NCI-H1105 treated with DMSO at 0.1 percent for 48 hours (cell line): ENCODE measurements at regions not wholly inside any gene's neighbourhood (a gene's known extent, or its start where the extent isn't known, plus 50 kb on each side); places are given as distances from the start of the nearest gene placed in this dataset.
"Not testable (repeated sequence)": the region's sequence is repeated elsewhere in the genome, so short reads cannot be mapped to it uniquely, and the experiment has no call there.

Experiments used
- DNase-seq: peaks from one replicate; lab custom pipeline; 2025; lab: John Stamatoyannopoulos, UW

DNA sequence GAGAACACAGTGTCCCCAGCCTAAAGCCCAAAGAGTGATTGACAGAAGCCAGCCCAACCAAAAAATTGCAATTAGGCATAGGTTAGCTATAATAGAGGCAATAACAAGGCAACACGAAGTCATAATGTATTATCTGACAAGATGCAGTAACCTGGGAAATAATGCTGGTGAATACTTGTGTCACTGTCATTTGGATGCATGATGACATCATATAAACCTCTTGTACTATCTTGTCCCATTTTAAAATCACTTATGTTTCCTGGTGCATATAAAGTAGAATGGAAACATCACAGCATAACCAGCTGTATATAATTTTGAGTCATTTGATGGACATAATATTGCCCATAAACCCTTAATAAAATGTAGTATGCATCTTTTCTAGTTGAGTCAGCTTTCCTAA is 1138.3 kb upstream of the LRRTM3 start:
- DNase-seq, result no peak

DNA sequence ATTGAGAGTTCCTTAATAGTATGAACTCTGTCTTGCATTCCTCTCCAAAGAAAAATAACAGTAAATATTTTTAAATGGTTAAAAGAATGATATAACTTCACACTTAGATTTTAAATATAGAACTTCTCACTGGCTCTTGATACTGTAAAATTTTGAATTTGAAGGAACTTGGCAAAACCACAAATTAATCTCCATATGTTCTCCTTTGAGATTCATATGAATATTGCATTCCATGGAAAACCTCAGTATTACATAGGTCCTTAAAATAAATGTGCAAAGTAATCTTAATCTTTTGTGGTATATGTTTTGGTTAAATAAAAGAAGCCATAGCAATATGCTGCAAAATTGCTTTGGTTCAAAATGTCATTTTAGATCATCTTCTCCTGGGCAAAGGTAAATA is 1137.6 kb upstream of the LRRTM3 start:
- no peak for DNase-seq

DNA sequence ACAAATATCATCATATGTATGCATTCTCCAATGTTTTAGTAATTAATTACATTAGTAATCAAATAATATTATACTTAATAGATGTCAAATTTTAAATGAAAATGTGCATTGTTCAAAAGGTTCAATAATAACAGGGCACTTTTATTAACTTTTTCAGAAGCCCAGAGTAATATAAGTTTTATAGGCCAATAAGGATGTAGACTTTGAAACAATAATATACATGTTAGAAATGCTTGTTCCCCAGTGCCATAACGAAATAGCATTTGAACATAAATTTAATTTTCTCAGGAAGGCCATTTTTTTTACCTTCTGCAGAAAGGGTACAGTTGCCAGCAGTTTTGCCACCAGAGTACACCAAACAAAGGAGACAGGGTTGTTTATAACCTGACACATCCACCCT is 1133.9 kb upstream of the LRRTM3 start:
- DNase-seq, result no peak

DNA sequence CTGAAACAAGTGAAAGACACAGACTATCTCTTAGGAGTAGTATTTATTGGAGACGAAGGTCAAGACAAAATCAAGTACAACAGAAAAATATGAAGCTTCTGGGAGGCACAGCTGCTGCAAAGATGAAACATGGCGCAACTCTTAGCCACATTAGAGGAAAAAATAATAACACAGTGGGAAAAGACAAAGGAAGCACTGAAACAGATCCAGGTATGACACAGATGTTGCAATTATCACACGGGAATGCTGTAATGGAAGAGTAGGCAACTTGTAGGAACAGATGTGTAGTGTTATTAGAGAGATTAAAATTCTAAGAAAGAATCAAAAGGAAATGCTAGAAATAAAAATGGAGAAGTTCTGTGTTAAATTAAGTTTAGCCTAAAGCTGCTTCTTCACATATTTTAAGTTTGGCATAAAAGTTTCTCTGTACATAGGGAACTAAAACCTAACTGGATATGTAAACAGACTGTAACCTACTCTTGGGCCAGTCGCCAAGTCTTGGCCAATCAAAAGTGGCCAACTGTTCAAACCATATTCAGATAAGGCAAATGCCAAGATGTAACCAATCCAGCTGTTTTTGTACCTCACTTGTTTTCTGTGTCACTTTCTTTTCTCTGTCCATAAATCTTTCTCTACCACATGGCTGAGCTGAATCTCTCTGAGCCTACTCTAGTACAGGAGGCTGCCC is 1132.0 kb upstream of the LRRTM3 start:
- DNase-seq, result no peak

DNA sequence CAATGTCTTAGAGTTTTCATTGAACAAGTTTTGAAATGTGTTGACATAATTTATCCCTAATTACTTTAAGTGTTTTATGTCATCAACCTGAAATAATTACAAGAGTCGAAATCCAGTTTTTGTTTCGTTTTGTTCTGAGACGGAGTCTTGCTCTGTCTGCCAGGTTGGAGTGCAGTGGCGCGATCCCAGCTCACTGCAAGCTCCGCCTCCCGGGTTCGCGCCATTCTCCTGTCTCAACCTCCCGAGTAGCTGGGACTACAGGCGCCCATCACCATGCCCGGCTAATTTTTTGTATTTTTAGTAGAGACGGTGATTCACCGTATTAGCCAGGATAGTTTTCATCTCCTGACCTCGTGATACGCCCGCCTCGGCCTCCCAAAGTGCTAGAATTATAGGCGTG is 1131.0 kb upstream of the LRRTM3 start:
- DNase-seq, result not testable (repeated sequence)

DNA sequence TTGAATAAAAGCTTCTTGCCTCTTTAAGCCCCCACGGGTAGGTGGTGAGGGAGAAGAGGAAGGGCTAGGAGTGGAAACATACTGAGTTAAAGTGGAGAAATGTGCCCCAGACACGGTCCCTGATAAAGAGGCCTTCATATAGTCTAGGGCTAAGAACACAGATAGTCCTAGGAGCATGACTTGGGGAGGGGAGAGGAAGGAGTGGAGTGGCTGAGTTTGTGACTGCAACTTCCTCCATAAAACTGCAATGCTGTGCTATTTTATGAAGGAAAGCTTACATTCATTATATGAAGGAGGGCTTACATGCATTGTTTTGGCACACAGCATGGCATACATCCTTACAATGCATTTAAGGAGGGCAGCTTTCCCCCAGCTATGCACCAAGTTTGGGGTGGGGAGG is 1129.4 kb upstream of the LRRTM3 start:
- DNase-seq, result no peak

DNA sequence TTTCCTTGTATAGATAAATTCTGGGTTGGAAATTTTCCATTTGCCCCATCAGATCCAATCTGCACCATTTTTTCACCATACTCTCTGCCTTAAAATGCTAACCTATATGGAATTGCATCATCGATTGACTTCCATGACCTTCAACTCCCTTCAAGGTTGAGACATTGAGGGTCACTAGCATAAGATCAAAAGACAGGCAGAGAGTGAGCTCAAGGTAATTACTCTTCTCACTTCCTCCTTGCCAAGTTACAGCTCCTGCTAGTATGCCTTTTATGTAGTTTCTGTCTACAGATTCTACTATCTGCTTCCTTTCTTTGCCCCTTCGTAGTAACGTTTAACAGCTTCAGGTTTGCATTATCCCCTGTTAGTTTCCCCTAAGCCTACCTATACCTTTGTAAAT is 1127.7 kb upstream of the LRRTM3 start:
- no peak for DNase-seq

DNA sequence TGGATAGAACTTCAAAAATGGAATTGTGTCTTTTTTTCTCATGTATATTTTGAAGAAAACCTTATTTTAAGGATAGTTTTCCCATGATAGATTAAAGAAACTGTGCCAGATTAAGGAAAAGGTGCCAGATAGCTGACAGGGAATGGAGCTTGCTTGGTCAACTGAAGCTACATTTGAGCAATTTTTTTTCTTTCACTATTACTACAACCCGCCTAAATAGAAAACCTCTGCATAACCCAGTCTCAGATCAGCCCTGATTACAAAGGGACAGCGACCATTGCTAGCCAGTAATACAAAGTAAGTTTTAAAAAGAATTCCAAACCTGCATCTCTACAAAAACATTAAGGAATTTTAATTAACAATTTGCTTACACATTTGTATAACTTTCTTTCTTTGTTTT is 1123.4 kb upstream of the LRRTM3 start:
- no peak for DNase-seq

DNA sequence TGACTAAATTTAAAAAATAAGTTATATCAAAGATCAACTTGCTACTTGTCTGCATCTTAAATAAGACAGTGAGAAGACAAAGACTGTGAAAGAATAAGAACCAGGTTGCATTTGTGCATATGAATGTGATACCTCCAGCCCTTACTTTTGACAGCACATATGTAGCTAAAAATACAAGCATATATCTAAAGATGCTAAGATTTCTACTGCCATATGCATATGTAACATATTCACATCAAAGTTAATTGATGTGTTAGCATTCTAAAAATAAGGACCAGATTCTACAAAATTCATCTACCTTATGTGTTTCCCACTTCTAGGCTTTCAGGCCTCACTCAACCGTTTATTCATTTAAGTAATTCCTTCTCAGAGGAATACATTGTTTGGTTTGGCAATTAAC is 1120.3 kb upstream of the LRRTM3 start:
- no peak for DNase-seq

DNA sequence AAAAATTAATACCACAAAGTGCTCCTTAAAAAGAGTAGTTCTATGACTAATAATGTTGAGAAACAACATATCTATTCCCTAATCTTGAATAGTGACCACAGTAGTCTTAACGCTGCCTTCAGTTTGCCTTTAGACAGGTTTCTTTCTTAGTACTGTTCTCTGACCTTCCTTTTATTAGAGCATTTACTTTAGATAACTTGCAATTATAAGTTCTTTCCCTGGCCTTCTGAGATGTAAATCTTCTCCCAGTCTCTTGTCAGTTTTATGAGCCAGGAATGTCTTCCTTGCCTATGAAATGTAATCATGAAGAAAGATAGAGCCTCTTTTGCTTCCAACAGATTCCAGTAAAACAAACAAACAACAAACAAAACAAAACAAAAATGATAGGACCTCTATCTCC is 1119.8 kb upstream of the LRRTM3 start:
- no peak for DNase-seq

DNA sequence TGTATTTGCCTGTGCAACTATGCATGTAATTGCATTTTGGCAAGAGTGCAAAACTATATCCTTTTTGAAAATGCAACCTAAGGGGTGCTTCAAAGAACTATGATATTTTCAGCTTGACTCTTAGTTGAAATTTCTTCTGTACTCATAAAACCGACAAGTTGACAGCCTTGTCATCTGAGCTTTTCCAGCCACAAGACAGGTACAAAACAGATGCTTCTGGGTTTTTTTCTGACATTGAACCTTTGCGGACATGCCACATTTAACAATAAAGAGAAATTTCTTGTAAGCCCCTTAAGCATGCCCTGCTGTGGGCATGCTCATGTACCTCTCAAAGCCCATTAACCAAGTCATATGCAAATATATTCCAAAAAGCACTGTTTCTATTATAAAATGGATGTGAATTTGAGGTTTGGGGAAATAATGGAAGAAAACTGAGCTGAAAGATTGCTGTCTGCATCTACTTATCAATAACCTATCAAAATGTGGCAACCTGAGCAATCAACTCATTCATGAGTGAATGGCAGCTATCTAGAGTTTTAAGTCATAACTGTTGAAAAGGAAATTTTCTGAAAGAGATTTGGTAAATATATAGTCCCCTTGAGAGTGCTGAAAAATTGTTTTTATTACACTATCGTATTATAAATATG is 1117.0 kb upstream of the LRRTM3 start:
- DNase-seq, result no peak

DNA sequence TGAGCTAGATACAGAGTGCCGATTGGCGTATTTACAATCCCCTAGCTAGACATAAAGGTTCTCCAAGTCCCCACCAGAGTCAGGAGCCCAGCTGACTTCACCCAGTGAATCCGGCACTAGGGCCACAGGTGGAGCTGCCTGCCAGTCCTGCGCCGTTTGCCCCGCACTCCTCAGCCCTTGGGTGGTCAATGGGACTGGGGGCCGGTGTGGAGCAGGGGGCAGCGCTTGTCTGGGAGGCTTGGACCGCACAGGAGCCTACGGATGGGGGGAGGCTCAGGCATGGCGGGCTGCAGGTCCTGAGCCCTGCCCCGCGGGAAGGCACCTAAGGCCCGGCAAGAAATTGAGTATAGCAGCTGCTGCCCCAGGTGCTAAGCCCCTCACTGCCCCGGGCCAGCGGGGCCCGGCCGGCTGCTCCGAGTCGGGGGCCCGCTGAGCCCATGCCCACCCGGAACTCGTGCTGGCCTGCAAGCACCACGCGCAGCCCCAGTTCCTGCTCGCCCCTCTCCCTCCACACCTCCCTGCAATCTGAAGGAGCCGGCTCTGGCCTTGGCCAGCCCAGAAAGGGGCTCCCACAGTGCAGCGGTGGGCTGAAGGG is 1113.8 kb upstream of the LRRTM3 start:
- DNase-seq, result no peak

DNA sequence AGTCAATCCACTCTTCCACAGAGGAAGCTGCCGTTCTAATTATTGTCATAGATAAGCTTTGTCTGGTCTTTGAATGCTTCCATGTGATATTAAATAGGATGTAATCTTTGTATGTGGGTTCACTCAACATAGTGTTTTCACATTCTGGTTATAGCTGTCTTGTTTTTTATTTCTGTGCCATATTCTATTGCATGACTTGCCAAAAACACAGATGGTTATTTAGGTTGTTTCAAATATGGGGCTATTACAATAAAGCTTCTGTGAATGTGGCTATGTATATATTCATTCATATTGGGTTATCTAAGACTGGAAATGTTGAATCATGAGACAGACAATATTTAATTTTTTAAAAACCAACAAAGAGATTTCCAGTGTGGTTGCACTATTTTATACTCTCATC is 1109.3 kb upstream of the LRRTM3 start:
- no peak for DNase-seq

DNA sequence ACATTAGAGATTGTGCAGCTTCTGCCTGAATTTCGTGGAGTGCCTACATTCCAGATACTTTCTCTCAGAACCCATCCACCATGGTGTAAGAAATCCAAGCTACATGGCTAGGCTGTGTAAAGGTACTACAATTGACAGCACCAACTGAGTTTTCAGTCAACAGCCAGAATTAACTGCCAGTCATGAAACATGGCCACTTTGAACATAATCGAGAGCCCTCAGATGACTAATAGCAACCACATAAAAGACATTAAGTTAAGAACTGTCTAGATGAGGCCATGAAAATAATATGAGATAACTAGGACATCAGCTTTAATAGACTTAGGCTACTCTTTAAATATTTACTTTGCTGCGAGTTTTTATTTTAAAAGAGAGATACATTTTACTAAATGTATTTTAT is 1106.8 kb upstream of the LRRTM3 start:
- DNase-seq, result no peak

DNA sequence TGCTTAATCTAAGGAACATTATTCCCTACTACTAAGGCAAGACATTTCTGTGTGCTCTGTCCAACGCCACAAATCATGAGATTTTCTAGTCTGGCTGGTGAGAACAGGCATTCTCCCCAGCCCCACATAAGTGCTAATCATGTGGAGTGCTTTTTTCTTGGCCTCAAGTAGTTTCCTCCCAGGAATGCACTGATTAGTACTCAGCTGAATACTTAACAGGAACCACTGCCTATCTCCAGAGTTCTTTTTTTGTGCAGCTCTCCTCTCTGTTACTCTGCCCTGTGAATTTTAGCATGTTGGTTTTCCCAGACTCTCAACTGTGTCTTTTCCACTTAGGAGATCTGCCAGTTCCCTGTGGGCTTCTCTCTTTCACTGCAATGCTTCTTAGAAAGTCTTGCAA is 1098.5 kb upstream of the LRRTM3 start:
- DNase-seq, result no peak

DNA sequence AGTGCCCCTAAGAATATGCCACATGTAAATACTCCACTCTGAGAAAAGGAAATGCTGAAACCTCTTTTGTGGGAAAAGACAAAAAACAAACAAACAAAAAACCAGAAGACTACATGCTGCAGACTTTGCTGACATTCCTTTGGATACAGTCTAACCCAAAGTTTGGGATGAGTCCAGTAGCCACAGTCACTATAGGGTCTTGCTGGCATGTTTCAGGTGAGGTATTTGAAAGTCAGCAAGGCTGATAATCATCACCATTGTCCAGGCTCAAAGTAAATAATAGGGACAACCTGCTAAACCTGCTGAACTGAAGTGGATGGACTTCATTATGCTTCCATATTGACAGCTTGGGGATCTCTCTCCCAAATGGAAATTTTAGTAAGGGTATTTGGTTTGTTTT is 1087.0 kb upstream of the LRRTM3 start:
- no peak for DNase-seq

DNA sequence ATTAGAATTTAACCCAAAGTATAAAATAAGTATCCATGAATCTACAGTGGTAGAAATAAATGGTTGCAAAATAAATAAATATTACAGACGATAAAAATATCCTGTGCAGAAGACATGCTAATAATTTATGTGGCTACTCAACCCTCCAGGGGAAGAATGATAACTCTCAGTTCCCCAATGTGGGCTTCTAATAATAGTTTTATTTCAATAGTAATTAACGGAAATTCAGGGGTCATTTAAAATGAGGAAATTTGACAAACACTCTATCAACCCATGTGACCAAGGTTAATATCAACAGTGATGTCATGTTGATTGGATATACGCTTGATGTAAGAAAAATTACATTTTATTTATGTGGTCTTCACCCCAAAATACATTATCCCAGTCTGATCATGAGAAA is 1082.6 kb upstream of the LRRTM3 start:
- no peak for DNase-seq

DNA sequence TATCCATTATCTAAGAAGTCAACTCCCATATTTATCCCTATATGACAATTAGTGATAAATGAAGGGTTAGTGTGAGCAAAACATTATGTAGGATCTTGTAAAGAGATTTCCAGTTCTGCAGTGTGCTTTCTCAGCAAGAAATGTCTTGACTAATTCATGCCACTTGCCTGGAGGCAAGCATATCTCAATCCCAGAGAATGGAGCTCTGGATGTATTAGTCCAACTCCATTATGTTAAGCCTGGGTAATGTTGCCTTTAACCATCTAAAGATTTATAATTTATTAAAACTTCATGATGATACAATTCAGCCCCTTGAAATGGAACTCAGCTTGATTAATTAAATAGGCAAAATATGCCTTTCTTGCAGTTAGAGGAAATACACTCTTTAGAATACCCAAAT is 1079.9 kb upstream of the LRRTM3 start:
- DNase-seq, result no peak

DNA sequence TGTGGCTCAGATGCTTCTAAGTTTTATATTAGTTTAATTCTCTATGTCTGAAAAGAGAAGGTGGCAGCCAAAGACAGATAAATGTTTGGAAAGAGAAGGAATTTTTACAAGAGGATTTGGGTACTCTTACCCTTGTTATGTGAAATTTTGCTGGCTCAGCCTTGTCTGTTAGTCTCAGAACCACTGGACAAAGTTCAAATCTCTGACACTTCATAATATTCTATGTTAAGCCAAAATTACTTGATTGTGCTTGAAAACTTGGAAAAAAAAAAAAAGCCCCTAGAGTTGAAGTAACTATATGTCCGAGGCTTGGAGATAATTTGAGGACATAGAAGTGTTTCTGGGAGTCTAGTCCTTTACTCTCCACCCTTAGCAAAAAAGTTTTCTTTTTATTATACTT is 1079.3 kb upstream of the LRRTM3 start:
- no peak for DNase-seq

DNA sequence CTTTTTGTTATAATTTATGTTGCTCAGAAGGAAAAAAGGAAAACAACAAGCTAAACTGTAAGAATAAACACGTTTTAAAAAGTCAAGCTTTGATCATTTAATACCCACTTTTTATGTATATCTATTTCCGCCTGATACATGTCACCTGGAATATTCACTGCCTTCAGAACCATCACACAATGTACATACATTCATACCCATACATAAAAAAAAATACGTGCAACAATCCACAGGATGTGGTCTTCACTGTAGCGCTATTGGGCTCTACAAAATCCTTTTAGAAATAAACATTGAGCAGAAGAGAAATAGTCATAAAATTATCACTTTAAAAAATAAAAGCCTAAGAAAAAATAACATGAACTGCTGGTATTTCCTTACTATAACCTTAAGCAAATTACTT is 1078.9 kb upstream of the LRRTM3 start:
- DNase-seq, result no peak

DNA sequence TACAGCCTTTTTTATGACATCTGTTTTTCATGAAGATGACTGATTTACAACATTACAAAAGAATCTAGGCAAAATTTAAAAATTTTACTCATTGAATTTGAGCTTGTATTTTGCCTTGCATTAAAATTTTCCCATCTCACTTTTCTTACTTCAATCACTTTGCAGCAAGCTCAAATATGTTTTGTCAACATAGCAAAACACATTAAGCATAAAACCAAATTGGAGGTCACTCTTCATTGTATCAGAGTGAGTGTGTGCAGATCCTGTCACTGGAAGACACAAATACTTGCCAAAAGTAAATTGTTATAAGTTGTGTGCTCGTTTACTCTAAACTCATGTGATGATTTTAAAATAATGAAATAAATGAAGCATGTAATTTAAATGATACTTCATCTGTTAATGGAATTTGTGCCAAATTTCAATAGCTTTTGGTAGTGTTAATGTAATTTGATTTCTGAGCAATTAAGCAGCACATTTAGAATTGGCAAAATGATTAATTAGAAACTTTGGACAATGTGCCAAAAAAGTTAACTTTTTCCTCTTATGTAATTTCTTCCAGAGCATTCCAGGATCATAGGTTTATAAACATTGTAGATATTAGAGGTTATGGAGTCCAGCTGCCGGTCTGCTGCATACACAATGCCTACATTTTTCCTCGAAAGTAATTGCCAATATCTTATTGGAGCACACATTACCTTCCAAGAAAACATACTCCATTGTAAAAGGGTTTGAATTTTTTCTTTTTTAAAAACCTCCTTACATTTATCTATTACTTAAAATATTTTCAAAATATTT is 1078.2 kb upstream of the LRRTM3 start:
- DNase-seq, result no peak

DNA sequence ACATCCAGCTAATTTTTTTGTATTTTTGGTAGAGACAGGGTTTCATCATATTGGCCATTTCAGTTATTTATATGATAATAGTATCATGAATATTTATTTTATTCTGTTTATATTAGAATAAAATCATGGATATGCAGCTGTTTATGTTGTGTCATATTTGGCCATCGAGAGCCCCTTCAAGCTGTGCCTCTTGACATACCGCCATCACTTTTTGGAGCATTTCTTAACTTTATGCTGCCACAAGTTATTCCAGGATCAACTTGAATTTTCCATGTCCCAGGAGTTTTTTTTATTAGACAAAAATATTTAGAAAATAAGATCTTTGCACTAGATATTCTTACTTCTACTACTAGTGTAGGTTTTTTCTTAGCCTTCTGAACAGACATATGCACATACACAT is 1067.0 kb upstream of the LRRTM3 start:
- no peak for DNase-seq

DNA sequence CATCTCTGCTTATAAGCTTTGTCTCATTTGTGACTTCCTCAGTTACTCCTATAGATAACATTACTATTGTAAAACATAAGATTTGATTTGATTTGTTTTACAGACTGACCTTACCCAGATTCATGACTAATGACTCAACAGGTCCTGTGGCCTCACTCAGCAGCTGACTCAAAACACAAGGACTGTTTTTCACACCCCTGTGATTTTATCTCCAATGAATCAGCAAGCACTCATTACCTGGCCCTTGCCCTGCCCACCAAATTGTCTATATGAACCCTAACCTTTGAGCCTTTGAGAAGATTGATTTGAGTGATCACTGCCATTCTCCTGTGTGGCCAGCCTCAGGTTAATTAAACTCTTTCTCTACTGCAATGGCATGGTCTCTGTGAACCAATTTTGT is 1064.6 kb upstream of the LRRTM3 start:
- DNase-seq, result no peak
